HEK293T (cell line): ENCODE measurements at regions not wholly inside any gene's neighbourhood (a gene's known extent, or its start where the extent isn't known, plus 50 kb on each side); places are given as distances from the start of the nearest gene placed in this dataset.

Experiments used
- ARNT ChIP-seq: fragments of 450-650 bp; IDR thresholded peaks from 2 replicates; pipeline ENCODE4 v1.6.1; 2017; ENCODE audit warnings: mild to moderate bottlenecking
- BHLHE40 ChIP-seq: fragments of 450-650 bp; IDR thresholded peaks from 2 replicates; pipeline ENCODE4 v1.6.1; 2016; ENCODE audit warnings: mild to moderate bottlenecking, moderate library complexity, borderline replicate concordance
- FOXM1 ChIP-seq: fragments of 450-650 bp; IDR thresholded peaks from 2 replicates; pipeline ENCODE4 v1.6.1; 2017; ENCODE audit warnings: mild to moderate bottlenecking, borderline replicate concordance
- LEF1 ChIP-seq: fragments of 450-650 bp; IDR thresholded peaks from 2 replicates; pipeline ENCODE4 v1.6.1; 2017; ENCODE audit warnings: mild to moderate bottlenecking, borderline replicate concordance
- TARDBP ChIP-seq: fragments of 450-650 bp; IDR thresholded peaks from 2 replicates; pipeline ENCODE4 v1.6.1; 2016

DNA sequence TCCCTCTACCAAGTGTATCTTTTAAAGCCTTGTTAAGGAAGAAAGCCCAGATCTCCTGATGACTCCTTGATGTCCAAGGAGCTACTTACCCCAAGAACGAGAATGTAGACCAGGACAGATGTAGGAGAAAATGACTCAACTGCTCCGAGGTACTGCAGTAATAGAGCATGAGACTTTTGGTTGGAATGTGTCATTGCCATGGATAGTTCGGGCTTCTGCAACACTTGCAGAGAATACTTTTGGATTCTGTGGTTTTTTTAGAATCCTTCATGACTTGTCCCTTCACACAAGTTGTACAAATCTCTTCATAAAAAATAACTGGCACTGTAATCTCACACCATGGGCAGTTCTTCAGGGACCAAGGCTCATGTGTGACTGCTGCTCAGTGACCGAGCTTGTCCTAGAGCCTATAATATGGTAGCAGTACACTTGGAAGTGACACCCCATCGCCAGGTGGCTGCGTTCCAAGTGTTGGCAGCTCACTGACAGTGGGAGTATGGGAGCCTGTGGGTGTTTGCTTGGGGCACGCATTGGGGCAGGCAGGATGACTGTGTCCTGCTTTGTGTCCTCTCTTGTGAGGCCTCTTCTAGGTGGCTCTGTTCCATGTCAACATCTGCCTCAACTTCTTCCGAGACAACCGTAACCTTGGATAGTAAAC is 87.9 kb upstream of the WDR1 start:
- TF ChIP-seq ARNT, result no peak
- no peak for TF ChIP-seq LEF1
- TF ChIP-seq FOXM1, result no peak
- TF ChIP-seq BHLHE40, result no peak
- TF ChIP-seq TARDBP, result no peak
